K562 (cell line): ENCODE measurements at regions not wholly inside any gene's neighbourhood (a gene's known extent, or its start where the extent isn't known, plus 50 kb on each side); places are given as distances from the start of the nearest gene placed in this dataset.

Source experiments
- ATAC-seq: fragments of 200-7000 bp; cut with Tn5 transposase; 3 replicates; pipeline ENCODE4 v1.9.1; 2020; ENCODE audit warnings: moderate library complexity
- BruUV-seq: library from RNA; stranded (reverse); fragments of 400-500 nt; replicated peaks from 2 replicates; lab custom pipeline; 2021; lab: Mats Ljungman, UMichigan
- CTCF ChIA-PET: fragments of 300-600 bp; formaldehyde crosslinking; extraction: SDS; loops from one replicate; lab custom pipeline; 2021; ENCODE audit warnings: low intra/inter-chr PET ratio; lab: Yijun Ruan, JAX
- POLR2A ChIA-PET: fragments of 300-600, 350-650 bp; sonication (Branson Sonifier 250); formaldehyde crosslinking; extraction: SDS; loops from one replicate; lab custom pipeline; 2021; ENCODE audit warnings: antibody characterized with exemption, inconsistent platforms; lab: Yijun Ruan, JAX
- DNase-seq, 4 experiments: peaks; one replicate each; pipeline versions ENCODE4 v3.0.0 to v3.0.0-alpha.2; 2011 to 2018; ENCODE audit warnings: low spot score in 3 of 4, mixed read lengths in 3 of 4; ENCODE audit errors: extremely low read depth in 1 of 4
- FAIRE-seq: peaks from 2 replicates; lab custom pipeline; 2011; peaks lifted over from hg19 to GRCh38; lab: Jason Lieb, UNC
- H2AFZ ChIP-seq: 2 replicates; pipeline ENCODE4 v1.6.0; 2011; ENCODE audit warnings: low read depth, low read length, control low read depth, inconsistent platforms
- H3K27ac ChIP-seq: fragments of 200-600 bp; 3 replicates; pipeline ENCODE4 v1.8.0; 2011; ENCODE audit warnings: low read depth, mild to moderate bottlenecking, control low read depth, inconsistent platforms, low read length, moderate library complexity, mixed read lengths; ENCODE audit errors: extremely low read depth
- H3K27me3 ChIP-seq, 2 experiments: fragments of 300-600 bp in 1 of 2; 2 replicates in 1 of 2; 3 replicates in 1 of 2; pipeline versions ENCODE4 v1.6.0 to v1.8.0; 2011; ENCODE audit warnings: inconsistent platforms in 2 of 2, low read length in 2 of 2, mild to moderate bottlenecking in 1 of 2, mixed read lengths in 1 of 2, moderate library complexity in 1 of 2; ENCODE audit not compliant: control insufficient read depth in 2 of 2, insufficient read depth in 2 of 2
- H3K36me3 ChIP-seq: fragments of 300-600 bp; 3 replicates; pipeline ENCODE4 v1.8.0; 2011; ENCODE audit warnings: mild to moderate bottlenecking, low read length, inconsistent platforms; ENCODE audit not compliant: control insufficient read depth, insufficient read depth
- H3K4me1 ChIP-seq, 2 experiments: fragments of 200-600 bp in 1 of 2; replicated peaks in 1 of 2; 2 replicates in 1 of 2; 3 replicates in 1 of 2; pipeline versions ENCODE4 v1.5.1 to v1.8.0; 2011; ENCODE audit warnings: inconsistent platforms in 2 of 2, low read length in 2 of 2, mild to moderate bottlenecking in 1 of 2, mixed read lengths in 1 of 2, moderate library complexity in 1 of 2; ENCODE audit not compliant: control insufficient read depth in 2 of 2, insufficient read depth in 2 of 2
- H3K4me2 ChIP-seq: 2 replicates; pipeline ENCODE4 v1.6.1; 2011; ENCODE audit warnings: low read length, control low read depth, inconsistent platforms, mixed read lengths; ENCODE audit not compliant: insufficient read depth
- H3K4me3 ChIP-seq: fragments of 200-600 bp; sonication (generic), shearing (Covaris generic); 2 replicates; pipeline ENCODE4 v1.5.1; 2016; ENCODE audit warnings: control low read depth, inconsistent platforms
- H3K79me2 ChIP-seq: fragments of 200-600 bp; 3 replicates; pipeline ENCODE4 v1.8.0; 2011; ENCODE audit warnings: low read length, inconsistent platforms; ENCODE audit not compliant: control insufficient read depth, insufficient read depth
- H3K9ac ChIP-seq, 2 experiments: 2 replicates each; pipeline versions ENCODE4 v1.6.0 to v1.6.1; 2011; ENCODE audit warnings: low read depth in 2 of 2, low read length in 2 of 2, control low read depth in 1 of 2, inconsistent platforms in 1 of 2, mild to moderate bottlenecking in 1 of 2, mixed read lengths in 1 of 2; ENCODE audit not compliant: insufficient read depth in 1 of 2
- H3K9me1 ChIP-seq: one replicate; pipeline ENCODE4 v1.6.0; 2011; ENCODE audit warnings: inconsistent platforms, mild to moderate bottlenecking, low read length, moderate library complexity; ENCODE audit not compliant: control insufficient read depth, insufficient read depth
- H3K9me3 ChIP-seq: replicated peaks from 2 replicates; pipeline ENCODE4 v1.5.1; 2011; ENCODE audit warnings: low read depth, low read length, inconsistent platforms; ENCODE audit not compliant: control insufficient read depth, insufficient read depth
- H4K20me1 ChIP-seq: replicated peaks from 2 replicates; pipeline ENCODE4 v1.6.1; 2011; ENCODE audit warnings: low read length, inconsistent platforms, mixed read lengths; ENCODE audit not compliant: control insufficient read depth, insufficient read depth
- BHLHE40 ChIP-seq: IDR thresholded peaks from 2 replicates; pipeline ENCODE4 v1.6.1; 2011; ENCODE audit warnings: low read length, improper control_type of control experiment
- CEBPG ChIP-seq, 3 experiments: fragments of 200-800 bp in 1 of 3; sonication (Bioruptor generic) in 1 of 3; sonication (generic) in 1 of 3; formaldehyde crosslinking in 1 of 3; IDR thresholded peaks in 2 of 3; conservative IDR thresholded peaks in 1 of 3; 2 replicates each; pipeline versions ENCODE4 v1.6.1 to v1.8.0; 2016 to 2022; ENCODE audit warnings: missing compliant biosample characterization in 2 of 3, missing genetic modification characterization in 2 of 3, mild to moderate bottlenecking in 1 of 3, missing genetic modification reagents in 1 of 3
- MAZ ChIP-seq, 2 experiments: fragments of 450-650 bp in 1 of 2; sonication (generic) in 1 of 2; formaldehyde crosslinking; IDR thresholded peaks in 1 of 2; conservative IDR thresholded peaks in 1 of 2; 2 replicates each; pipeline versions ENCODE4 v1.4.0 to v1.5.0; 2020; ENCODE audit warnings: mild to moderate bottlenecking in 1 of 2, missing genetic modification reagents in 1 of 2
- RBM39 ChIP-seq: fragments of 200-400 bp; formaldehyde crosslinking; optimal IDR thresholded peaks from 2 replicates; pipeline ENCODE3; 2018; ENCODE audit warnings: low read depth, low read length
- ZNF253 ChIP-seq: fragments of 250-450 bp; sonication (Bioruptor Pico); conservative IDR thresholded peaks from 2 replicates; pipeline ENCODE4 v1.6.1; 2021; ENCODE audit warnings: mild to moderate bottlenecking
- ZNF785 ChIP-seq: fragments of 250-450 bp; sonication (Bioruptor Pico); IDR thresholded peaks from 2 replicates; pipeline ENCODE4 v1.4.0; 2020; ENCODE audit warnings: mild to moderate bottlenecking
- WGBS: fragments of 100-300 bp; shearing (Covaris generic); methylation state at CpG from one replicate; pipeline ENCODE4 v1.1.6; 2016; ENCODE audit warnings: low coverage, mixed read lengths; ENCODE audit not compliant: insufficient coverage; ENCODE audit errors: missing lambda C conversion rate; 5-methylcytosine and 5-hydroxymethylcytosine counted together
- in situ Hi-C: fragments of 300-500 bp; cut with MboI; formaldehyde crosslinking; loops from 4 replicates; pipeline ENCODE4 v1.15.0; 2018; ENCODE audit warnings: inconsistent platforms, mixed read lengths
- intact Hi-C: fragments of 100-400 bp; cut with micrococcal nuclease; formaldehyde crosslinking; loops from 2 replicates; pipeline ENCODE4 v1.14.2; 2022
- TF ChIP-seq, protein P1 (sequence below): fragments of 250-450 bp; sonication (Bioruptor Pico); IDR thresholded peaks from 2 replicates; pipeline ENCODE4 v1.4.0; 2020; ENCODE audit warnings: borderline replicate concordance

DNA sequence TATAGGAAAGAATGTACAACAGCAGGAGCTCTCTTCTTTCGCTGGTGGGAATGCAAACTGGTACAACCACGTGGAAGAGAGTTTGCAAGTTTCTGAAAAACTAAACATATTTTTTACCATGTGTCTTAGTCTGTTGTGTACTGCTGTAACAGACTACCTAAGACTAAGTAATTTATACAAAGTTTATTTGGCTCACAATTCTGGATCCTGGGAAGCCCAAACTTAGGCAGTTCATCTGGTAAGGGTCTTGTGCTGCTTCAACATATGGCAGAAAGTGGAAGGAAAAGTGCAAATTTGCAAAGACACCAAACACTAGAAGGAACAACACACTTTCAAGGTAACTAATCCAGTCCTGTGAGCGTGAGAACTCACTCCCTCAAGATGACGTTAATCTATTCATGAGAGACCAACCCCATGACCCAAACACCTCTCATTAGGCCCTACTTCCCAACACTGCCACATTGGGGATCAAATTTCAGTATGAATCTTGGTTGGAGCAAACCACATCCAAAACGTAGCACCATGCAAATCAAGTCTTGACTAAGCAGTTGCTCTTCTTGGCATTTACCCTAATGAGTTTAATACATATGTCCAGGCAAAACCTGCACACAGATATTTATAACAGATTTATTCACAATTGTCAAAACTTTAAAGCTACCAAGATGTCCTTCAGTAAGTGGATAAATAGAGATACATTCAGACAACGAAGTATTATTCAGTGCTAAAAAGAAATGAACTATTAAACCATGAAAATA is 481.9 kb upstream of the FOXG1 start:
- ATAC-seq (no peak), DNase-seq (no peak), FAIRE-seq (no peak)
- Histone ChIP-seq H2AFZ (no peak overlapping the region), H3K9me3 (no peaks in the 10 kb centered on the region; the same call in 1 of the 2 replicates), H4K20me1 (no peaks in the 10 kb centered on the region), H3K27me3 (no peaks in the 10 kb centered on the region), H3K36me3 (no peaks in the 10 kb centered on the region), H3K4me3 (no peak overlapping the region), H3K27ac (no peak overlapping the region), H3K79me2 (no peaks in the 10 kb centered on the region), H3K9me1 (no peaks in the 10 kb centered on the region), H3K4me2 (no peak overlapping the region), H3K9ac (no peak overlapping the region), H3K4me1 (no peaks in the 10 kb centered on the region)
- BruUV-seq = no TSS peak
- in situ Hi-C loops = no loop called here
- intact Hi-C loops = no loop called here
- 2% methylated on average over 6 of the region's 6 CpGs for WGBS
- TF ChIP-seq ZNF253 = no peak
- no peak for TF ChIP-seq RBM39
- TF ChIP-seq, protein P1, sequence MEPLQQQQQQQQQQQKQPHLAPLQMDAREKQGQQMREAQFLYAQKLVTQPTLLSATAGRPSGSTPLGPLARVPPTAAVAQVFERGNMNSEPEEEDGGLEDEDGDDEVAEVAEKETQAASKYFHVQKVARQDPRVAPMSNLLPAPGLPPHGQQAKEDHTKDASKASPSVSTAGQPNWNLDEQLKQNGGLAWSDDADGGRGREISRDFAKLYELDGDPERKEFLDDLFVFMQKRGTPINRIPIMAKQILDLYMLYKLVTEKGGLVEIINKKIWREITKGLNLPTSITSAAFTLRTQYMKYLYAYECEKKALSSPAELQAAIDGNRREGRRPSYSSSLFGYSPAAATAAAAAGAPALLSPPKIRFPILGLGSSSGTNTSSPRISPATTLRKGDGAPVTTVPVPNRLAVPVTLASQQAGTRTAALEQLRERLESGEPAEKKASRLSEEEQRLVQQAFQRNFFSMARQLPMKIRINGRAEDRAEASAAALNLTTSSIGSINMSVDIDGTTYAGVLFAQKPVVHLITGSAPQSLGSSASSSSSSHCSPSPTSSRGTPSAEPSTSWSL (CRISPR knock-in tag) = no peak
- TF ChIP-seq ZNF785 (CRISPR knock-in tag) = no peak
- TF ChIP-seq MAZ (CRISPR knock-in tag; conservative IDR thresholded peaks at IDR 0.05 in 1 of 2, IDR thresholded peaks at IDR 0.05 in 1 of 2) = no peak
- TF ChIP-seq CEBPG (CRISPR knock-in tag; IDR thresholded peaks at IDR 0.05) = no peak
- TF ChIP-seq CEBPG (tag; conservative IDR thresholded peaks at IDR 0.05 in 1 of 2, IDR thresholded peaks at IDR 0.05 in 1 of 2) = no peak
- no peak for TF ChIP-seq BHLHE40
- ChIA-PET POLR2A (no interaction called here), CTCF (no interaction called here)
